ENCODE measurements at regions not wholly inside any gene's neighbourhood (a gene's known extent, or its start where the extent isn't known, plus 50 kb on each side); places are given as distances from the start of the nearest gene placed in this dataset.
"Not testable (repeated sequence)": the region's sequence is repeated elsewhere in the genome, so short reads cannot be mapped to it uniquely, and the experiment has no call there.

DNA sequence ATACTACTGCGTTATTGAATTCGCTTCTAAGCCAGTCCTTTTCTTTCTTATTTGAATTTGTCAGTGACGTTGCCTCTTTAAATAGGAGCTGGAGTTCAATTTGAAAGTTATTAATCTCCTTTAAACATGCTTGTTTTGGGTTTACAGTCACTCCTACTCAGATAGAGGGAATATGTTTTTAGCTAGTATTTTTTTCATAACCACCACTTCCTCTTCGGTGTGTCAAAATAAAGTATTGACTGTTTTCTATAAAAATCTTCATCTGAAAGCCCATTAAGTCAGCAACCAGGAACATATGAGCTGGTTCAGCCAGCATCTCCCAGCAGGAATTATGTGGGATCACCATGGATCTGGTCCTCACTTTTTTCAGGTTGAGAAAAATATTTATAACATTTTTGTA lies 772.9 kb downstream of the DIPK2A start:
- no peak overlapping the region for H3K27ac Mint-ChIP-seq (ENCODE audit: unreplicated experiment)
- Histone ChIP-seq H3K27ac (ENCODE audit: low read depth, low read length) (no peak overlapping the region), H3K4me1 (ENCODE audit: insufficient read depth, low read length) (no peaks in the 10 kb centered on the region), H3K36me3 (ENCODE audit: insufficient read depth, low read length) (no peaks in the 10 kb centered on the region), H3K79me2 (ENCODE audit: insufficient read depth, low read length) (no peaks in the 10 kb centered on the region), H3K4me2 (ENCODE audit: low read length) (no peak overlapping the region), H2AFZ (ENCODE audit: low read depth, low read length) (no peak overlapping the region), H4K20me1 (ENCODE audit: insufficient read depth, low read length) (no peaks in the 10 kb centered on the region), H3K27me3 (ENCODE audit: insufficient read depth, low read length) (no peaks in the 10 kb centered on the region), H3K9me3 (ENCODE audit: insufficient read depth, low read depth, low read length) (no peaks in the 10 kb centered on the region), H3K9ac (ENCODE audit: low read length) (no peak overlapping the region), H3K4me3 (ENCODE audit: insufficient read depth, low read depth, low read length) (no peak overlapping the region)
- no peak for TF ChIP-seq EZH2 (IDR thresholded peaks at IDR 0.05; ENCODE audit: insufficient read depth, low read length)
- TF ChIP-seq, protein P1, sequence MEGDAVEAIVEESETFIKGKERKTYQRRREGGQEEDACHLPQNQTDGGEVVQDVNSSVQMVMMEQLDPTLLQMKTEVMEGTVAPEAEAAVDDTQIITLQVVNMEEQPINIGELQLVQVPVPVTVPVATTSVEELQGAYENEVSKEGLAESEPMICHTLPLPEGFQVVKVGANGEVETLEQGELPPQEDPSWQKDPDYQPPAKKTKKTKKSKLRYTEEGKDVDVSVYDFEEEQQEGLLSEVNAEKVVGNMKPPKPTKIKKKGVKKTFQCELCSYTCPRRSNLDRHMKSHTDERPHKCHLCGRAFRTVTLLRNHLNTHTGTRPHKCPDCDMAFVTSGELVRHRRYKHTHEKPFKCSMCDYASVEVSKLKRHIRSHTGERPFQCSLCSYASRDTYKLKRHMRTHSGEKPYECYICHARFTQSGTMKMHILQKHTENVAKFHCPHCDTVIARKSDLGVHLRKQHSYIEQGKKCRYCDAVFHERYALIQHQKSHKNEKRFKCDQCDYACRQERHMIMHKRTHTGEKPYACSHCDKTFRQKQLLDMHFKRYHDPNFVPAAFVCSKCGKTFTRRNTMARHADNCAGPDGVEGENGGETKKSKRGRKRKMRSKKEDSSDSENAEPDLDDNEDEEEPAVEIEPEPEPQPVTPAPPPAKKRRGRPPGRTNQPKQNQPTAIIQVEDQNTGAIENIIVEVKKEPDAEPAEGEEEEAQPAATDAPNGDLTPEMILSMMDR (IDR thresholded peaks at IDR 0.05; ENCODE audit: insufficient read depth, low read depth, low read length): no peak
- DNase-seq (ENCODE audit: low read depth) (no peak), FAIRE-seq (no peak)
- H3K36me3 Mint-ChIP-seq (ENCODE audit: low read depth, unreplicated experiment): no peaks in the 10 kb centered on the region
- H3K9me3 Mint-ChIP-seq (ENCODE audit: unreplicated experiment): no peaks in the 10 kb centered on the region
- no peaks in the 10 kb centered on the region for H3K4me1 Mint-ChIP-seq (ENCODE audit: low read depth, unreplicated experiment)
- H3K27me3 Mint-ChIP-seq (ENCODE audit: low read depth, unreplicated experiment): no peaks in the 10 kb centered on the region
- H3K4me3 Mint-ChIP-seq (ENCODE audit: unreplicated experiment): no peak overlapping the region

DNA sequence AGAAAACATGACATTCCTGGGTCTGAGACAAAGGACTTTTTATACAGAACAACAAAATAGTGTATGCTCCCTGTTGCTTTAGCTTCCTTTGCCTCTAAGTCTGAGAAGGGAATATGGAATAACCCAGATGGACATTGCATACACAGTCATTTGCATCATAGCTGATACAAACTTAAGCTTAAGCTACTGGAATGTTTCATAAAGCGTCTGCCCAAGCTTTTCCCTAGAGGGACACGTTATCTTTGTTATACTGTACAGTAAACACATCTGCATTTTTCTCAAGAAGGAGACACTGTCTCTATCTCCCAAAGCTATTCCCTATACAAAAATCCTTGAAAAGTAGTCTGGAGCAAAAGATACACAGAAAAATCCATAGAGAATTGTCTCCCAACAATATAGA lies 775.0 kb downstream of the DIPK2A start:
- H3K9me3 ChIP-seq (ENCODE audit: insufficient read depth, low read depth, low read length): no peaks in the 10 kb centered on the region
- no peak overlapping the region for H3K4me3 Mint-ChIP-seq (ENCODE audit: unreplicated experiment)
- H3K9me3 Mint-ChIP-seq (ENCODE audit: unreplicated experiment): no peaks in the 10 kb centered on the region
- no peak overlapping the region for H3K4me2 ChIP-seq (ENCODE audit: low read length)
- H3K4me1 Mint-ChIP-seq (ENCODE audit: low read depth, unreplicated experiment): no peaks in the 10 kb centered on the region
- no peak overlapping the region for H3K9ac ChIP-seq (ENCODE audit: low read length)
- no peak for DNase-seq (ENCODE audit: low read depth)
- no peaks in the 10 kb centered on the region for H3K4me1 ChIP-seq (ENCODE audit: insufficient read depth, low read length)
- H3K4me3 ChIP-seq (ENCODE audit: insufficient read depth, low read depth, low read length): no peak overlapping the region
- no peak overlapping the region for H3K27ac Mint-ChIP-seq (ENCODE audit: unreplicated experiment)
- no peaks in the 10 kb centered on the region for H3K79me2 ChIP-seq (ENCODE audit: insufficient read depth, low read length)
- H3K27ac ChIP-seq (ENCODE audit: low read depth, low read length): no peak overlapping the region
- no peaks in the 10 kb centered on the region for H3K36me3 Mint-ChIP-seq (ENCODE audit: low read depth, unreplicated experiment)
- TF ChIP-seq EZH2 (IDR thresholded peaks at IDR 0.05; ENCODE audit: insufficient read depth, low read length): no peak
- TF ChIP-seq, protein P1 (IDR thresholded peaks at IDR 0.05; ENCODE audit: insufficient read depth, low read depth, low read length): no peak
- no peaks in the 10 kb centered on the region for H3K27me3 ChIP-seq (ENCODE audit: insufficient read depth, low read length)
- no peaks in the 10 kb centered on the region for H3K36me3 ChIP-seq (ENCODE audit: insufficient read depth, low read length)
- H4K20me1 ChIP-seq (ENCODE audit: insufficient read depth, low read length): no peaks in the 10 kb centered on the region
- no peak for FAIRE-seq
- H3K27me3 Mint-ChIP-seq (ENCODE audit: low read depth, unreplicated experiment): no peaks in the 10 kb centered on the region
- H2AFZ ChIP-seq (ENCODE audit: low read depth, low read length): no peak overlapping the region

DNA sequence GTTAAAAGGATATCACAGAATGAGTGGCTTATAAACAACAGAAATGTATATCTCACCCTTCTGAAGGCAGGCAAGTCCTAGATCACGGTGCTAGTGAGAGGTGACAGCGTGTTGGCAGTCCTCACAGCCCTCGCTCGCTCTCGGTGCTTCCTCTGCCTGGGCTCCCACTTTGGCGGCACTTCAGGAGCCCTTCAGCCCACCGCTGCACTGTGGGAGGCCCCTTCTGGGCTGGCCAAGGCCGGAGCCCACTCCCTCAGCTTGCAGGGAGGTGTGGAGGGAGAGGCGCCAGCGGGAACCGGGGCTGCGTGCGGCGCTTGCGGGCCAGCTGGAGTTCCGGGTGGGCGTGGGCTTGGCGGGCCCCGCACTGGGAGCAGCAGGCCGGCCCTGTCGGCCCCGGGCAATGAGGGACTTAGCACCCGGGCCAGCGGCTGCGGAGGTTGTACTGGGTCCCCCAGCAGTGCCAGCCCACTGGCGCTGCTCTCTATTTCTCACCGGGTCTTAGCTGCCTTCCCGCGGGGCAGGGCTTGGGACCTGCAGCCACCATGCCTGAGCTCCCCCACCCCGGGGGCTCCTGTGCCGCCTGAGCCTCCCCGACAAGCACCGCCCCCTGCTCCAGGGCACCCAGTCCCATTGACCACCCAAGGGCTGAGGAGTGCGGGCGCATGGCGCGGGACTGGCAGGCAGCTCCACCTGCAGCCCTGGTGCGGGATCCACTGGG lies 778.1 kb downstream of the DIPK2A start:
- H2AFZ ChIP-seq (ENCODE audit: low read depth, low read length); H3K79me2 ChIP-seq (ENCODE audit: insufficient read depth, low read length); H3K36me3 Mint-ChIP-seq (ENCODE audit: low read depth, unreplicated experiment); H3K4me1 Mint-ChIP-seq (ENCODE audit: low read depth, unreplicated experiment); H4K20me1 ChIP-seq (ENCODE audit: insufficient read depth, low read length); FAIRE-seq; H3K4me3 Mint-ChIP-seq (ENCODE audit: unreplicated experiment); H3K4me3 ChIP-seq (ENCODE audit: insufficient read depth, low read depth, low read length); H3K9me3 Mint-ChIP-seq (ENCODE audit: unreplicated experiment); H3K27me3 ChIP-seq (ENCODE audit: insufficient read depth, low read length); H3K4me2 ChIP-seq (ENCODE audit: low read length); H3K27me3 Mint-ChIP-seq (ENCODE audit: low read depth, unreplicated experiment); H3K4me1 ChIP-seq (ENCODE audit: insufficient read depth, low read length); H3K9me3 ChIP-seq (ENCODE audit: insufficient read depth, low read depth, low read length); H3K27ac ChIP-seq (ENCODE audit: low read depth, low read length); H3K9ac ChIP-seq (ENCODE audit: low read length); DNase-seq (ENCODE audit: low read depth); H3K36me3 ChIP-seq (ENCODE audit: insufficient read depth, low read length); H3K27ac Mint-ChIP-seq (ENCODE audit: unreplicated experiment): not testable (repeated sequence)

Data from astrocyte (in vitro differentiated cells and primary cell).